Suppressor macrophage treated with lipopolysaccharide for 4 hours (primary cell): ENCODE measurements at regions not wholly inside any gene's neighbourhood (a gene's known extent, or its start where the extent isn't known, plus 50 kb on each side); places are given as distances from the start of the nearest gene placed in this dataset.
"Not testable (repeated sequence)": the region's sequence is repeated elsewhere in the genome, so short reads cannot be mapped to it uniquely, and the experiment has no call there.

Source experiments
- DNase-seq: peaks from one replicate; pipeline ENCODE4 v3.0.0-alpha.2; 2020

DNA sequence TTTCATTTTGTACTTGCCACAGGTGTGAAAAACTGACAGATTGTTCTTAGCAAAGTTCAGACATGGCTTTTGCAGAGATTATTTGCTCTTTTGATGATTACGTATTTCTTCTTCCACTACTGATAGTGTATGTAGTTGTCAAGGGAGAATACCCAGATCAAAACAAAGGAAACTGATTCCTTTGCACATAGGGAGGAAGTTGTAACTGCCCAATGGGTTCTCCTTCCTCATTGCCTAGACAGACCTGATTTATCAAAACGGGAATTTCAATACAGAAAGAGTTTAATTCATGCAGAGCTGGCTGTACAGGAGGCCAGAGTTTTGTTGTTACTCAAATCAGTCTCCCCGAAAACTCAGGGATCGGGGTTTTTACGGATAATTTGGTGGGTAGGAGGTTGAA, 214.7 kb downstream of the BCAS1 start:
- peak; percentile 58 for DNase-seq

DNA sequence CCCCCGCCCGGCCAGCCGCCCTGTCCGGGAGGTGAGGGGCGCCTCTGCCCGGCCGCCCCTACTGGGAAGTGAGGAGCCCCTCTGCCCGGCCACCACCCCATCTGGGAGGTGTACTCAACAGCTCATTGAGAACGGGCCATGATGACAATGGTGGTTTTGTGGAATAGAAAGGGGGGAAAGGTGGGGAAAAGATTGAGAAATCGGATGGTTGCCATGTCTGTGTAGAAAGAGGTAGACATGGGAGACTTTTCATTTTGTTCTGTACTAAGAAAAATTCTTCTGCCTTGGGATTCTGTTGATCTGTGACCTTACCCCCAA, 215.8 kb downstream of the BCAS1 start:
- DNase-seq: not testable (repeated sequence)

DNA sequence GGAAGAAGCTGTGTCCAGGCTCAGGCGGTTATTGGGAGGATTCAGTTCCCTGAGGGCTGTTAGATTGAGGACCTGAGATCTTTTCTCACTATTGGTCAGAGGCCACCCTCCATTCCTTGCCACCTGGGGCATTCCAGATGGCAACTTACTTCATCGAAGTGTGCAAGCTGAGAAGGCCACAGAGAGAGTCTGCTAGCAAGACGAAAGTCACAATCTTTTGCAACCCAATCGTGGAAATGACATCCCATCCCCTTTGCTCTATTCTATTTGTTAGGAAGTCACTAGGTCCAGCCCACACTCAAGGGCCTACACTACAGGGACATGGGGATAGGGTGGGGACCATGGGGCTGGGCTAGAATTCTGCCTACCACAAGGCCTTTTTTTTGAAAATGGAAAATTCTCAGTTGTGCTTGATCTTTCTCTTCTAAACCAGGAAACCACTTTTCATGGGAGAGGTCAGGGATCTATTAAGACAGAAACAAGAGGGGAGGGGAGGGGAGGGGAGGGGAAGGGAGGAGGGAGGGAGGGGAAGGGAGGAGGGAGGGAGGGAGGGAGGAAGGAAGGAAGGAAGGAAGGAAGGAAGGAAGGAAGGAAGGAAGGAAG, 217.2 kb downstream of the BCAS1 start:
- no peak for DNase-seq

DNA sequence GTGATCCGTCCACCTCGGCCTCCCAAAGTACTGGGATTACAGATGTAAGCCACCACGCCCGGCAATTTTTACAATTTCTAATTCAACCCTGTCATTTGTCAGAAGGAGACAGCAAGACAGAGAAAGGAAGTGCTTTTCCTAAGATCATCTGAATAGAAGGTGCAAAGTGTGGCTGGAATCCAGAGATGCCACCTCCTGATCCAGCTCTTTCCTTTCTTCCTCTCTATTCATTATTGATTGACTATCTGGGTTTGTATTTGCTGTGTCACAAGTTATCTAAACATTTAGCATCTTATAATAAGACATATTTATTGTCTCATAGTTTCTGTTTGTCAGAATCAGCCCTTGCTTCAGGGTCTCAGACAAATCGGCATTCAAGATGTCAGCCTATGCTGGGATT, 217.7 kb downstream of the BCAS1 start:
- no peak for DNase-seq

DNA sequence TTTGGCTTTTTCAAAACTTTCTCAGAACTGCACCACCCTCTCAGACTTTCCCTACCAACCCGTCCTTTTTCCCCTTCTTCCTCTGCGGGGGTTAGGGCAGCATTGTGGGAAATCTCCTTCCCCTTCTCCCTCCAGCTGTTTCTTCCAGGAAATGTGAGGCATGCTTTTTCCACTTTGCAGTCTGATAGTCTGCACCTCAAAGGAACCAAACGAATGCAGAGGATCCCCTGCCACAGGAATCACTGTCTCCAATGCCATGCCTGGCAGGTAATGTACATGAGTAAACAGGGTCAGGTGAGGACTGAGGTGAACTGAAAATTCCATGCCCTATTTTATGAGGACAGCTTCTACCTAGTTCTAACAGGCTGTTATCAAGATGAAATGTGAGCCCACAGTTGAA, 218.4 kb downstream of the BCAS1 start:
- DNase-seq: no peak

DNA sequence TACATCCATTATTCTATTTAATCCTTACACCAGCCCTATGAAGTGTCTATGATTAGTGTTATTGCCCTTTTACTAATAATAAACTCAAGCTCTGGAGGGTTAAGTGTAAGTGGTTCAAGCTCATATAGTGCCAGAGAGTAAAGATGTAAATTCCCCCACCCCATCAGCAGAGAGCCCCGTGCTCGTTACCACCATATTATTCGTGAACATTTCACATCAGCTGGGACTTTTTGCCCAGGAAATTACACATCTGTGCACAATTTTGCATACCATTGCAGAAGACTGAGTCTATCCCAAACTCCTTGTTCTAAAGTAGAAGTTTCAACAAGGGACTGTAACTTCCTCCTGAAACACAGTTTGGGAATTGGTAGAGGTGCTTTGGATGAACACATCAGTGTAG, 220.1 kb downstream of the BCAS1 start:
- DNase-seq: peak; percentile 42

DNA sequence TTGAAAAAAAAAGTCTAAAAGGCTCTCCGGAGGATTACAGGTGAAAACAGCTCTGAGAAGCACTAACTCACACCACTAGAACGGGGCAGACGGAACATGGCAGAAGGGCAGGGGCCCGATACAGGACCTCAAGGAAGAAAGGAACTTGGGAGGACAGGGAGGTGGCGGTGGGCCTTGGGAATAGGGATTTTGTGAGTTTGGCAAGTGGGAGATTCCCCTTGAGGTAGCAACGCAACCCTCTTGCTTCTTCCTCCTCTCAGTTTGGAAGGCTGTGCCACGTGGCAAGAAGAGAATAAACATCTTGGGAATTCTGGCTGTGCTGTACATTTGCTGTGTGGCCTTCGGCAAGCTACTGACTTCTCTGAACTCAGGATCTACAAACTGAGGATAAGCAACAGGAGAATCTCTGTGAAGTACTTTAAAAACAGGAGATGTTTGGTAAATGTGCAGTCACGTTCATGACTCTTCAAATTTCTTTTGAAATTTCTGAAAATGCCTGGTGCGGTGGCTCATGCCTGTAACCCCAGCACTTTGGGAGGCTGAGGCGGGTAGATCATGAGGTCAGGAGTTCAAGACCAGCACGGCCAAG, 220.8 kb downstream of the BCAS1 start:
- no peak for DNase-seq

DNA sequence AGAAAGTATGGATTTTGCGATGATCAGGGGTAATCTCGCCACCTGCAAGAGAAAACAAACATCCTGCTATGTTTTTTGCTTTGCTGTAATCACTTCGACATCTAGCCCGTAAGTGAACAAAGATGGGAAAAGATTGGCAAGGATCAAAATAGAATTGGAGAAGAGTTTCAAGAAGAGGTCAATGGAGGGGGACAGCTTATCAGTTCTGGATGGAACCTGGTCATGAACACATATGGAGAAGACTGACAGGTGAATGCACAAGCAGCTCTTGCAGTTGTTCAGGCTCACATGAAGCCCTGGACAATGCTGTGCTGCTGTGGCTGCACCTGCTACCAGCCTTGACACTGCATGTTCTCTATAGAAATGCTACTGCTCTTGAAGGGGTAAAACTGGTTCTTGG, 222.1 kb downstream of the BCAS1 start:
- DNase-seq: no peak

DNA sequence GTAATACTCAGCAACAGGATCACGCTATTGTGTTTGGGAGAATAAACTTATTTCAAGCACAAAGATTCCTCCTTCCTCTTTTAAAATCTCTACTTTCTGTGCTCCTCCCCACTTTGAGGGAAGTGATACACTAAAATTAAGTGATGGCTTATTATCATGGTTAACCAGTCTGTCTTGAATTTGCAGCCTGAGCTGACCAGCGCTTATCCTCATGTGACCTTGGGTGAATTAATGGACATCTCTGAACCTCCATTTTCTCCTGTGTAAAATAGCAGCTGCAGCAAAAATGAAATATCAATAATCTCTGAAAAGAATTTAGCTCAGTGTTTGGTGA, 222.6 kb downstream of the BCAS1 start:
- DNase-seq: peak; percentile 68

DNA sequence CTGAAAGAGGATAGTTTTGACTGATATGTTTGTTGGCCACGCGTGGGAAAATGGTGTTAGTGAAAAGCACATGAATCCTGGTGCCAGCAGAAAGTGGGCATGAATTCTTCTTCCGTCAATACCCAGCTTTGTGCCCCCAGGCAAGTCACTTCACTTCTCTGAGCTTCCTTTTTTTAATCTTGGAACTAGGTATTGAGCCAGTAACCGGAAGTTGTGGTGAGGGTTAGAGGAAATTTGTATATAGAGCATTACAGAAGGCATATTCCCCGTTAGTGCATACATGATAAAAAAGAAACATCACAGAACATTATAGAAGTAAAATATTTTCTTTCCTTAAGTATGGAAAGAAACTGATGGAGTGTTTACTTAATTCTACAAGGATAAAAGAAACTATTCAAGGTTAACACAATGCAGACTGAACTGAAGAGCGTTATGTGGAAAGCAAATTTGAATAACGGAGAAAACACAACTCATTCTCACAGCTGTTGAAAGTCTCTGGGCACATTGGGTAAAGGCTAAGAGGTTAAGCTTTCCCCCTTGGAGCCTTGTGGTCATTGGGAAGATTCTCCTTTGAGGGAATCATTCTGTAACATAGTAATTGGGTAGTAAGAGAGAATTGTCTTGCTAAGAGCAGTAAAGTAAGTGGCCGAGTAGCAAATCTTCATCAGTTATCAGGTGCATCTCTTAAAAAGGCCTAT, 223.1 kb downstream of the BCAS1 start:
- peak; percentile 75 for DNase-seq

DNA sequence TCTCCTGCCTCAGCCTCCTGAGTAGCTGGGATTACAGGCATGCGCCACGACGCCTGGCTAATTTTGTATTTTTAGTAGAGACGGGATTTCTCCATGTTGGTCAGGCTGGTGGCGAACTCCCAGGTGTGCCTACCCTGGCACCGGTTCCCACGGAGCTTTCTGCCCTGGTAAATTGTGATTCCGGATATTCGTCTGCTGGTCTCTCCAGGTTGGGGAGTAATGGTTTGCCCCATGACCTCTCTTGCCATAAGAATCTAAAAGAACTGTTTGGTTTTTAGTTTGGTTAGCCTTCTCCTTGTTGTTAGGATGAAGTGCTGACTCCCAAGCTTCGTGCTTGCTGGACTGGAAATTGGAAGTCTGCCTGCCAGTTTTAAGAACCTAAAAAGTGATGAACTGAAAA, 223.8 kb downstream of the BCAS1 start:
- DNase-seq: no peak

DNA sequence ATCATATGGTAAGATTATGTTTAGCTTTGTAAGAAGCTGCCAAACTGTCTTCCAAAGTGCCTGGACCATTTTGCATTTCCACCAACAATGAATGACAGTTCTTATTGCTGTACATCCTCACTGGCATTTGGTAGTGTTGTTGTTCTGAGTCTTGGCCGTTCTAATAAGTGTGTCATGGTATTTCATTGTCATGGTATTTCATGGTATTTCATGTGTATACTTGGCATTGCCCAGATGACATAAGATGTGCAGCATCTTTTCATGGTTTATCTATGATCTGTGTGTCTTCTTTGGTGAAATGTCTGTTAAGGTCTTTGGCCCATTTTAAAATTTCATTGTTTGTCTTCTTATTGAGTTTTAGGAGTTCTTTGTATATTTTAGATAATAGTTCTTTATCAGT, 224.4 kb downstream of the BCAS1 start:
- no peak for DNase-seq

DNA sequence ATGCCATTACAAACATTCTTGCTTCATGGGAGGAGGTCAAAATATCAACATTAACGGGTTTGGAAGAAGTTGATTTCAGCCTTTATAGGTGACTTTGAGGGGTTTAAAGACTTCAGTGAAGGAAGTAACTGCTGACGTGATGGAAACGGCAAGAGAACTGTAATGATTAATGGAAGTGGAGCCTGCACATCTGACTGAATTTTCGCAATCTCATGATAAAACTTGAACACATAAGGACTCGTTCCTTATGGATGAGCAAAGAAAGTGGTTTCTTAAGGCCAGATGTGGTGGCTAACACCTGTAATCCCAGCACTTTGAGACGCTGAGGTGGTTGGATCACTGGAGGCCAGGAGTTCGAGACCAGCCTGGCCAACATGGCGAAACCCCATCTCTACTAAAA, 226.1 kb downstream of the BCAS1 start:
- peak; percentile 23 for DNase-seq

DNA sequence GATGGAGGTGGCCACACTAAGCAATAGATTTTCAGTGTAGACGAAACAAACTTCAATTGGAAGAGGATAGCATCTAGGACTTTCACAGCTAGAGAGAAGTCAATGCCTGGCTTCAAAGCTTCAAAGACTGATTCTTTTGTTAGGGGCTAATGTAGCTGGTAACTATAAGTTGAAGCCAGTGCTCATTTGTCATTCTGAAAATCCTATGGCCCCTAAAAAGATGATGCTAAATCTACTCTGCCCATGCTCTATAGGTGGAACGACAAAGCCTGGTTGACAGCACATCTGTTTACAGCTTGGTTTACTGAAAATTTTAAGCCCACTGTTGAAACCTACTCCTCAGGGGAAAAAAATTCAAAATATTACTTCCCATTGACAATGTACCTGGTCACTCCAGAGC, 226.7 kb downstream of the BCAS1 start:
- no peak for DNase-seq

DNA sequence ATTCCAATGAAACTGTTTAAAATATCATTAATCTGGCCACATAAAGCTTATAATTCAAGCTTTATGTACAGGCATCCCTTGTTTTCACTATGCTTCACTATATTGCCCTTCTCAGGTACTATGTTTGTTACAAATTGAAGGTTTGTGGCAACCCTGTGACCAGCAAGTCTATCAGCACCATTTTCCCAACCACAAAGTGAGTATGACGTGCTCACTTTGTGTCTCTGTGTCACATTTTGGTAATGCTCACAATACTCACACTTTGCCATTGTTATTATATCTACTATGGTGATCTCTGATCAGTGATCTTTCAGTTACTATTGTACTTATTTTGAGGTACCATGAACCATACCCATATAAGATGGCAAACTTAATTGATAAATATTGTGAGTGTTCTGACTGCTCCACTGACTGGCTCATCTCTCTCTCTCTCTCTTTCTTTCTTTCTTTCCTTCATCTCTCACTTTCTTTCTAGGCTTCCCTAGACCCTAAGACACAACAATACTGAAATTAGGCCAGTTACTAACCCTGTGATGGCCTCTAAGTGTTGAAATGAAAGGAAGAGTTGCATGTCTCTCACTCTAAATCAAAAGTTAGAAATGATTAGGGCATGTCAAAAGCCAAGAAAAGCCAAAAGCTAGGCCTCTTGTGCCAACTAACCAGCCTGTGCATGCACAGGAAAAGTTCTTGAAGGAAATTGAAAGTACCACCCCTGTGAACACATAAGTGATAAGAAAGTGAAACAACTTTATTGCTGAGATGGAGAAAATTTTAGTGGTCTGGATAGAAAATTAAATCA, 227.9 kb downstream of the BCAS1 start:
- DNase-seq: peak; percentile 53

DNA sequence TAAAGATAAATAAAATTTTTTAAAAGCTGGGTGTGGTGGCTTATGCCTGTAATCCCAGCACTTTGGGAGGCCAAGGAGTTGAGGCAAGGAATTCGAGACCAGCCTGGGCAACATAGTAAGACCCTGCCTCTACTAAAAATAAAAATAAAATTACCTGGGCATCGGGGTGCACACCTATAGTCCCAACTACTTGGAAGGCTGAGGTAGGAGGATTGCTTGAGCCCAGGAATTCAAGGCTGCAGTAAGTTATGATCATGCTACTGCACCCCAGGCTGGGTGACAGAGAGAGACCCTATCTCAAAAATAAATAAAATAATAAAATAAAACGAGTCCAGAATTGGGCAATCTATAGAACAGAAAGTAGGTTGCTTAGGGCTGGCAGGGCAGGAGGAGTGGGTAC, 228.7 kb downstream of the BCAS1 start:
- no peak for DNase-seq

DNA sequence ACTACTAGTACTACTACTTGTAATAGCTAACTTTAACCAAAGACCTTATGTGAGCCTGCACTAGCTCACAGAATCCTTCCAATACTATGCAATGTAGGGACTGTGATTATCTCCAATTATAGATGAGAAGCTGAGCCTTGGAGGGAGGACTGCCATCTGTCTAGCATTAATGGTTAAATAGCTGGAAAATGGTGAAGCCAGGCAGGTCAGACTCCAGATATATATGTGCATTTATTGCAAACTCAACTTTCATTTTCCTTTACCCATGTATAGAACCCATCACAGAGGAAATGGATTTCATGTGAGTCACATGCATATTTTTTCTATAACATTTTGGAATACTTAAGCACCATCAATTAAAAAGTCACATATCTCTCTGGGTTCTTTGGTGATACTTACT, 229.9 kb downstream of the BCAS1 start:
- DNase-seq: no peak

DNA sequence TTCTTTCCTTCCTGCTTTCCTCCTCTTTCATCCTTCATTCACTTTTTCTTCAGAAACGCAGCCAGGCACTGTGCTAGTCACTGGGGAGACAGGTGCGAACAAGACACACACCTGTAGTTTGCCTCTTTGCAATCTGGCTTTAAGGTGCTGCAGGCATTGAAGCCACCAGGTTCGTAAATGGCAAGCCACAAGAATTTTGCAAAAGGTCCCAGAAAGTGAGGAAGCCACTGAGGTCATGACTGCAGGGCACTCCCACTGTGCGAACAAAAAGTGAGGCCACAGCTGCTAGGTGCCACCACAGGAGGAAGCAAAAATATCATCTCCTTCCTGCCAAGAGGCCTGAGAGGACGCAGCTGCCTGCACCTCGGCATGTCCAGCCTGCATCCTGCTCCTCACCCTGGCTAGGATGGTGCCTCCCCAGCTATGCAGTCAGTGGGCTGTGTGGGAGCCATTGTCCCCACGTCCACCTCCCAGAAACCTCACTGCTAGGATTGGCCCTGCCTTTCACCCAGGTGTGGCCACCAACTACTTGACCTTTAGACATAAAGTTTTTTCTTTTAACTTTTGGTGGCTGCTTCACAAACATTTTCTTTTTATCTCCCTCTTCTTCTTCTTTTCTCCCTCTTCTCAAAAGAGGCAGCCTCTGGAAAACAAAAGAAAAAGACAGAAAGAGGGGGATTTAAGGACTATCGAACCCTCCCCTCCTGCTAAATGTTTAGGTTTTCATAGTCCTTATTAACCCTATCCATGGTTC, 230.8 kb downstream of the BCAS1 start:
- DNase-seq: peak; percentile 23

DNA sequence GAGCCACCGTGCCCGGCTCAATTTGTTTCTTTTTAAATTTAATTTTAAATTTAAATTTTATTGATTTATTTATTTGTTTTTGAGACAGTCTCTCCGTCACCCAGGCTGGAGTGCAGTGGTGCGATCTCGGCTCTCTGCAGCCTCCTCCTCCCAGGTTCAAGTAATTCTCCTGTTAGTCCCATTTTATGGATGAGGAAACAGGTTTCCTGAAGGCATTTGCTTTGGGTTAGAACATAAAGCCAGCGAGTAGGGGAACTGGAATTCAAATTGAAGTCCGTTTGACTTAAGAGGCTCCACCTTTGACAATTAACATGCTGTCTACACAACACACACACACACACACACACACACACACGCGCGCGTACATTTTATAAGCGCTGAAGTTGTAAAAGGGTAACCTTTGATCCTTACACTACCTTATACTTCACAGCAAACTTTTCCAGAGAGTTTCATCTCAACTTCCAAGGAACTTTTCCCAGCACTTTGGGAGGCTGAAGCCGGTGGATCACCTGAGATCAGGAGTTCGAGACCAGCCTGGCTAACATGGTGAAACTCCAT, 232.0 kb downstream of the BCAS1 start:
- DNase-seq: no peak

DNA sequence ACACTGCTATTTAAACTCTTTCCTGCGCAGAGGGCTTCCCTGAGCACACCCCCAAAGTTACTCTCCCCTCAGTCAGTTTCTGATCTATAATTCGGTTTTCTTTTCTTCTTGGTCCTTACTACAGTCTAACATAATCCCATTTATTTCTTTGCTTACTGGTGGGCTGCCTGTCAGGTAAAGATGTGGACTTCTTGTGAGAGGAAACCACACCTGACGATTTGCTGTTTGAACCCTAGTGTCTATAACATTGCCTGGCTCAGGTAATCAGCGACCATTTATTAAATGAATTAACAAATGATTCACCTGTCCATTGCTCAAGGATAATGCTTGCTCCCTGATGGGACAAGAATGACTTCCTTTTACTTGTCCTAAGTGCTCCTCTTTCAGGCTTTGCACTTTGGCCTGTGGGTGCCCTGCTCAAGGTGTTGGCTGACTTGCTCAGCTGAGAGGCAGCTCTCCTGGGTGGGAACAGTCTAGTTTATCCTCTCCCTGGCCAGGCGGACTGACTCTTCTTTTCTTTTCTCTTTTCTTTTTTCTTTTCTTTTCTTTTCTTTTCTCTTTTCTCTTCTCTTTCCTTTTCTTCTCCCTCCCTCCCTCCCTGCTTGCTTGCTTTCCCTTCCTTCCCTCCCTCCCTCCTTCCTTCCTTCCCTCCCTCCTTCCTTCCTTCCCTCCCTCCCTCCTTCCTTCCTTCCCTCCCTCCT, 233.1 kb downstream of the BCAS1 start:
- DNase-seq: no peak

DNA sequence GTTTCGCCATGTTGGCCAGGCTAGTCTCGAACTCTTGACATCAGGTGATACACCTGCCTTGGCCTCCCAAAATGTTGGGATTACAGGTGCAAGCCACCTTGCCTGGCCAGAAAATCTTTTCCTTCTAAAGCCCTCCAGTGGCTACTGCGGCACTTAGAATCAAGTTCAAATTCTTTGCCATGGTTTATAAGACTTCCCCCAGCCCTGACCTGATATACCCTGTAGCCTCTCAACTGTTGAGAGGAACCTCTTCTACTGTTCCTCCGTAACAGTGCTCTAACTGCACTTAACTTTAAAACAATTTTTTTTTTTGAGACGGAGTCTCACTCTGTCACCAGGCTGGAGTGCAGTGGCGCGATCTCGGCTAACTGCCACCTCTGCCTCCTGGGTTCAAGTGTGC, 235.6 kb downstream of the BCAS1 start:
- DNase-seq: no peak

DNA sequence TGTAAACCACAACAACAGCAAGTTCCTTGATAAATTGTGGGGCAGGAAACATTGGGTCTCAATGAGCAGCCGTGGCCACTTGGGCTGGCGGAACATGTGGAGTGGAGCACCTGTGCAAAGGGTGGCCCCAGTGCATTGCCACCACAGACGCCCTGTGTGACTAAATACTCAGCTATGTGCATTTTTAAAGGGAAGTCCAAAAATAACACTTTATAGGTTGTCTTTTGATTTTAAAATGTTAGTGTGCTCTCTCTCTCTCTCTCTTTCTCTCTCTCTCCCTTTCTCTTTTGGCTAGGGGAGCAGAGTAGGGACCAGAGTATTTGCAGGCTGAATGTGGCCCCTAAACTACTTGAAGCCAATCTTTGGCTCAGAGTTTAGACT, 236.3 kb downstream of the BCAS1 start:
- DNase-seq: no peak
